GM20000 (cell line): ENCODE measurements at regions not wholly inside any gene's neighbourhood (a gene's known extent, or its start where the extent isn't known, plus 50 kb on each side); places are given as distances from the start of the nearest gene placed in this dataset.

Source experiments
- DNase-seq: peaks from one replicate; pipeline ENCODE4 v3.0.0; 2012; ENCODE audit warnings: low spot score
- CTCF ChIP-seq: IDR thresholded peaks from 2 replicates; pipeline ENCODE4 v1.5.1; 2012; ENCODE audit warnings: mild to moderate bottlenecking, control low read depth; ENCODE audit errors: extremely low read depth, missing control alignments

DNA sequence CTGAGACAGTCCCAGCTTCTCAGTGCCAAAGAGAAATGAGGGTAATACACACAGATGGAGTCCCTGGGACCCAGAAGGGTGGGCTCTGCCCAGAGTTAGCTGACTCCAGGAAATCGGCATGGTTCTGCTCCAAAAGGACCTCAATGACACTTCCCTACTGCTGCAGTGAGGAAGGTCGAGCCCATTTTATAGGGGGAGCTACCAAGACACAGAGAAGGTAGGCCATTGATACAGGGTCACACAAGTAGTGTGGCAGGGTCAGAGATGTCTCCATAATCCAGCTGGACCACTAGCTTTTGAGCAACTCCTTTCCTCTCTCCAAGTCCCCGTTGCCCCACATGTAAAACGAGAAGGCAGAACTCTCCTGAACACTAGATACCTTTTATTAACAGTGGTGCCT, 276.9 kb downstream of the MYCN start:
- DNase-seq: no peak

GRCh38 chr2:16216558-16216945, 276.2 kb downstream of the MYCN start:
- DNase-seq: no peak
- TF ChIP-seq CTCF: no peak

More for the DNA sequence above, 276.9 kb downstream of the MYCN start:
- TF ChIP-seq CTCF: no peak

GRCh38 chr2:16215902-16216557, 275.7 kb downstream of the MYCN start:
- TF ChIP-seq CTCF: no peak

DNA sequence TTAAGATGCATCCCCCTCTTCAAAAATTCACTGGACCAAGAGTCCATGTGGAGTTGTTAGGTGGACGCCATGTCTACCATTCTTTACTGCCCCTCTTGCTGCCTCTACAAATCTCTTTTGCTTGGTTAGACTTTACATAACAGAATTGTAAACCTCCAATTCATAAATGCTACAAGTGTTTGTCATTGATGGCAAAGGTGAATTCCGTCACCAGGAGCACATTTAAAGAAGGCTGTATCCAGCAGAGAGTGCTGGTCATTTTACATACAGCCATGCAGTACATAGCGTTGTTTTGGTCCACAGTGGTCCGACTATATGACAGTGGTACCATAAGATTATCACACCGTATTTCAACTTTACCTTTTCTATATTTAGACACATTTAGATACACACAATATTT, 274.5 kb downstream of the MYCN start:
- TF ChIP-seq CTCF: no peak
- DNase-seq: no peak

More at GRCh38 chr2:16215902-16216557, 275.7 kb downstream of the MYCN start:
- DNase-seq: no peak

- DNase-seq: no peak
- no peak for TF ChIP-seq CTCF
Measured at GRCh38 chr2:16214391-16214790, 274.0 kb downstream of the MYCN start.

DNA sequence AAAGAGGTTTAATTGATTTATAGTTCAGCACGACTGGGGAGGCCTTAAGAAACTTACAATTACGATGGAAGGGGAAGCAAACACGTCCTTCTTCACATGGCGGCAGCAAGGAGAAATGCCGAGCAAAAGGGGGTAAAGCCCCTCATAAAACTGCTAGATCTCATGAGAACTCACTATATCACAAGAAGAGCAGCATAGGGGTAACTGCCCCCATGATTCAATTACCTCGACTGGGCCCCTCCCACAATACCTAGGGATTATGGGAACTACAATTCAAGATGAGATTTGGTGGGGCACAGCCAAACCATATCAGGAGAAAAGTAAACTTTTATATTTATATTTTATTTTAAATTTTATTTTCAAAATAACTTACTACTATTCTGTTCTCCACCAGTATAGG, 272.0 kb downstream of the MYCN start:
- DNase-seq: no peak
- no peak for TF ChIP-seq CTCF

GRCh38 chr2:16211341-16211740, 271.0 kb downstream of the MYCN start:
- DNase-seq: no peak
- no peak for TF ChIP-seq CTCF
